Trophoblast cell (in vitro differentiated cells and primary cell): ENCODE measurements at regions not wholly inside any gene's neighbourhood (a gene's known extent, or its start where the extent isn't known, plus 50 kb on each side); places are given as distances from the start of the nearest gene placed in this dataset.

ENCODE experiments used
- DNase-seq, 2 donors: peaks; one replicate each; pipeline ENCODE4 v3.0.0-alpha.2; 2016
- H2AFZ ChIP-seq: 2 replicates; pipeline ENCODE4 v1.6.1; 2013; ENCODE audit warnings: low read length, moderate library complexity, mild to moderate bottlenecking; ENCODE audit not compliant: insufficient read depth, poor library complexity
- H2AK5ac ChIP-seq: 2 replicates; pipeline ENCODE4 v1.6.1; 2013; ENCODE audit warnings: mild to moderate bottlenecking, low read length
- H2BK120ac ChIP-seq: 2 replicates; pipeline ENCODE4 v1.6.1; 2013; ENCODE audit warnings: low read length, mild to moderate bottlenecking, moderate library complexity; ENCODE audit not compliant: insufficient read depth, poor library complexity
- H2BK12ac ChIP-seq: 2 replicates; pipeline ENCODE4 v1.6.1; 2013; ENCODE audit warnings: mild to moderate bottlenecking, low read length, moderate library complexity
- H2BK5ac ChIP-seq: 2 replicates; pipeline ENCODE4 v1.6.1; 2013; ENCODE audit warnings: low read length, low read depth, moderate library complexity, mild to moderate bottlenecking; ENCODE audit not compliant: poor library complexity
- H3K14ac ChIP-seq: 2 replicates; pipeline ENCODE4 v1.6.1; 2013; ENCODE audit warnings: mild to moderate bottlenecking, low read length
- H3K18ac ChIP-seq: 2 replicates; pipeline ENCODE4 v1.6.1; 2013; ENCODE audit warnings: mild to moderate bottlenecking, low read length
- H3K23ac ChIP-seq: 2 replicates; pipeline ENCODE4 v1.6.1; 2013; ENCODE audit warnings: low read length
- H3K27ac ChIP-seq: 2 replicates; pipeline ENCODE4 v1.5.1; 2013; ENCODE audit warnings: low read depth, mild to moderate bottlenecking, inconsistent platforms, low read length, moderate library complexity
- H3K27me3 ChIP-seq: 2 replicates; pipeline ENCODE4 v1.6.1; 2013; ENCODE audit warnings: inconsistent platforms, mild to moderate bottlenecking, low read length, moderate library complexity; ENCODE audit not compliant: insufficient read depth
- H3K36me3 ChIP-seq, 2 experiments: 1 replicate in 1 of 2; 2 replicates in 1 of 2; pipeline ENCODE4 v1.6.1; 2013; ENCODE audit warnings: low read length in 2 of 2, mild to moderate bottlenecking in 2 of 2, moderate library complexity in 1 of 2; ENCODE audit not compliant: insufficient read depth in 2 of 2, control insufficient read depth in 1 of 2
- H3K4ac ChIP-seq: 2 replicates; pipeline ENCODE4 v1.6.1; 2013; ENCODE audit warnings: low read depth, mild to moderate bottlenecking, low read length, moderate library complexity
- H3K4me1 ChIP-seq, 2 experiments: 1 replicate in 1 of 2; 2 replicates in 1 of 2; pipeline ENCODE4 v1.6.1; 2013; ENCODE audit warnings: low read length in 2 of 2, mild to moderate bottlenecking in 2 of 2, moderate library complexity in 1 of 2; ENCODE audit not compliant: insufficient read depth in 2 of 2, control insufficient read depth in 1 of 2
- H3K4me2 ChIP-seq: 2 replicates; pipeline ENCODE4 v1.6.1; 2013; ENCODE audit warnings: inconsistent platforms, mild to moderate bottlenecking, low read length, moderate library complexity
- H3K4me3 ChIP-seq: 2 replicates; pipeline ENCODE4 v1.5.1; 2013; ENCODE audit warnings: mild to moderate bottlenecking, low read depth, low read length, inconsistent platforms
- H3K79me1 ChIP-seq: one replicate; pipeline ENCODE4 v1.6.1; 2013; ENCODE audit warnings: low read length
- H3K79me2 ChIP-seq: 2 replicates; pipeline ENCODE4 v1.6.1; 2013; ENCODE audit warnings: low read length, mild to moderate bottlenecking; ENCODE audit not compliant: control insufficient read depth, insufficient read depth, poor library complexity
- H3K9ac ChIP-seq: 2 replicates; pipeline ENCODE4 v1.6.1; 2013; ENCODE audit warnings: mild to moderate bottlenecking, low read length
- H3K9me3 ChIP-seq: 2 replicates; pipeline ENCODE4 v1.6.1; 2013; ENCODE audit warnings: low read depth, mild to moderate bottlenecking, control low read depth, inconsistent platforms, low read length; ENCODE audit not compliant: insufficient read depth
- H4K12ac ChIP-seq: 2 replicates; pipeline ENCODE4 v1.6.1; 2013; ENCODE audit warnings: low read depth, mild to moderate bottlenecking, low read length, moderate library complexity
- H4K8ac ChIP-seq: 2 replicates; pipeline ENCODE4 v1.6.1; 2013; ENCODE audit warnings: low read depth, mild to moderate bottlenecking, low read length, moderate library complexity
- H4K91ac ChIP-seq: one replicate; pipeline ENCODE4 v1.6.1; 2013; ENCODE audit warnings: low read depth, mild to moderate bottlenecking, low read length, moderate library complexity
- WGBS: extraction: QIAGEN DNeasy Blood & Tissue Kit; methylation state at CpG from one replicate; pipeline ENCODE4 v1.1.7; 2013; ENCODE audit warnings: missing lambda C conversion rate; ENCODE audit not compliant: insufficient read length, insufficient coverage; ENCODE audit errors: extremely low coverage; 5-methylcytosine and 5-hydroxymethylcytosine counted together

- no peak overlapping the region for H3K4me3 ChIP-seq
- H3K4me2 ChIP-seq, result no peak overlapping the region
Observed at GRCh38 chr3:160130071-160130470, 95.2 kb upstream of the C3orf80 start.

GRCh38 chr3:160130950-160131349, 94.3 kb upstream of the C3orf80 start:
- no peak overlapping the region for H2AFZ ChIP-seq
- H3K4me3 ChIP-seq, result no peak overlapping the region
- no peak overlapping the region for H3K14ac ChIP-seq
- H4K12ac ChIP-seq, result no peak overlapping the region
- no peak overlapping the region for H3K4me2 ChIP-seq
- no peaks in the 10 kb centered on the region for H3K27me3 ChIP-seq
- H2BK12ac ChIP-seq, result no peak overlapping the region
- H3K36me3 ChIP-seq, result no peaks in the 10 kb centered on the region
- H3K79me1 ChIP-seq, result no peaks in the 10 kb centered on the region
- no peak overlapping the region for H4K8ac ChIP-seq
- H3K4ac ChIP-seq, result no peak overlapping the region
- H3K27ac ChIP-seq, result no peak overlapping the region
- WGBS, result no CpG with 5 or more reads among the region's 2 CpGs
- no peak overlapping the region for H3K23ac ChIP-seq
- H2BK120ac ChIP-seq, result no peak overlapping the region
- H2BK5ac ChIP-seq, result no peak overlapping the region
- H3K4me1 ChIP-seq, result peaks cover 0 to under 1% of the 10 kb centered on the region in 2 experiments
- no peaks in the 10 kb centered on the region for H3K79me2 ChIP-seq
- no peak for DNase-seq
- no peak overlapping the region for H3K9ac ChIP-seq
- no peaks in the 10 kb centered on the region for H3K9me3 ChIP-seq
- no peak overlapping the region for H3K18ac ChIP-seq
- H4K91ac ChIP-seq, result no peak overlapping the region
- no peak overlapping the region for H2AK5ac ChIP-seq

More at GRCh38 chr3:160130071-160130470, 95.2 kb upstream of the C3orf80 start:
- no CpG with 5 or more reads among the region's 3 CpGs for WGBS
- H3K27me3 ChIP-seq, result no peaks in the 10 kb centered on the region
- H3K79me2 ChIP-seq, result no peaks in the 10 kb centered on the region
- no peaks in the 10 kb centered on the region for H3K36me3 ChIP-seq
- H2BK12ac ChIP-seq, result no peak overlapping the region
- H3K4ac ChIP-seq, result no peak overlapping the region
- no peak for DNase-seq
- peaks cover 0 to 2% of the 10 kb centered on the region in 2 experiments for H3K4me1 ChIP-seq
- H4K91ac ChIP-seq, result no peak overlapping the region
- H2BK120ac ChIP-seq, result no peak overlapping the region
- H2AK5ac ChIP-seq, result no peak overlapping the region
- H3K9me3 ChIP-seq, result no peaks in the 10 kb centered on the region
- H2BK5ac ChIP-seq, result no peak overlapping the region
- H3K9ac ChIP-seq, result no peak overlapping the region
- H3K27ac ChIP-seq, result no peak overlapping the region
- H2AFZ ChIP-seq, result no peak overlapping the region
- H3K23ac ChIP-seq, result no peak overlapping the region
- no peak overlapping the region for H4K8ac ChIP-seq
- no peak overlapping the region for H3K14ac ChIP-seq
- no peak overlapping the region for H4K12ac ChIP-seq
- no peaks in the 10 kb centered on the region for H3K79me1 ChIP-seq
- H3K18ac ChIP-seq, result no peak overlapping the region

- Histone ChIP-seq H2AK5ac (no peak overlapping the region), H3K36me3 (no peaks in the 10 kb centered on the region), H3K79me1 (no peaks in the 10 kb centered on the region), H2BK12ac (no peak overlapping the region), H2BK120ac (no peak overlapping the region), H3K4me1 (no peaks in the 10 kb centered on the region), H4K8ac (no peak overlapping the region), H2AFZ (no peak overlapping the region), H3K14ac (no peak overlapping the region), H3K4ac (no peak overlapping the region), H3K79me2 (no peaks in the 10 kb centered on the region), H3K4me2 (no peak overlapping the region), H3K23ac (no peak overlapping the region), H3K4me3 (no peak overlapping the region), H3K27me3 (no peaks in the 10 kb centered on the region), H4K12ac (no peak overlapping the region), H3K27ac (no peak overlapping the region), H2BK5ac (no peak overlapping the region), H3K9me3 (no peaks in the 10 kb centered on the region), H3K18ac (no peak overlapping the region), H3K9ac (no peak overlapping the region), H4K91ac (no peak overlapping the region)
- WGBS, result no CpG with 5 or more reads among the region's 4 CpGs
- no peak for DNase-seq
Observed at GRCh38 chr3:160132226-160132625, 93.0 kb upstream of the C3orf80 start.

- H2BK120ac ChIP-seq, result no peak overlapping the region
Observed at GRCh38 chr3:160133757-160134156, 91.5 kb upstream of the C3orf80 start.

More at GRCh38 chr3:160133757-160134156, 91.5 kb upstream of the C3orf80 start:
- no peak overlapping the region for H2AK5ac ChIP-seq
- H4K8ac ChIP-seq, result no peak overlapping the region
- H3K27me3 ChIP-seq, result no peaks in the 10 kb centered on the region
- H3K18ac ChIP-seq, result no peak overlapping the region
- H2BK5ac ChIP-seq, result no peak overlapping the region
- no CpG with 5 or more reads among the region's 3 CpGs for WGBS
- H3K4me1 ChIP-seq, result no peaks in the 10 kb centered on the region
- H3K79me1 ChIP-seq, result no peaks in the 10 kb centered on the region
- H2AFZ ChIP-seq, result no peak overlapping the region
- H3K79me2 ChIP-seq, result no peaks in the 10 kb centered on the region
- peak; percentile 15 to 47 for DNase-seq
- no peak overlapping the region for H3K27ac ChIP-seq
- no peak overlapping the region for H3K4ac ChIP-seq
- no peak overlapping the region for H2BK12ac ChIP-seq
- H3K9ac ChIP-seq, result no peak overlapping the region
- H3K23ac ChIP-seq, result no peak overlapping the region
- no peak overlapping the region for H3K4me3 ChIP-seq
- no peaks in the 10 kb centered on the region for H3K36me3 ChIP-seq
- H4K91ac ChIP-seq, result no peak overlapping the region
- H3K14ac ChIP-seq, result no peak overlapping the region
- no peak overlapping the region for H3K4me2 ChIP-seq
- no peak overlapping the region for H4K12ac ChIP-seq
- no peaks in the 10 kb centered on the region for H3K9me3 ChIP-seq
